SK-N-SH (cell line): ENCODE measurements at regions not wholly inside any gene's neighbourhood (a gene's known extent, or its start where the extent isn't known, plus 50 kb on each side); places are given as distances from the start of the nearest gene placed in this dataset.

Experiments
- CTCF ChIA-PET: fragments of 300-600, 350-600 bp; formaldehyde crosslinking; extraction: SDS; loops from one replicate; lab custom pipeline; 2021; lab: Yijun Ruan, JAX
- POLR2A ChIA-PET: fragments of 350-600 bp; sonication (Branson Sonifier 250); formaldehyde crosslinking; extraction: SDS; loops from one replicate; lab custom pipeline; 2020; ENCODE audit warnings: antibody characterized with exemption, inconsistent platforms; lab: Yijun Ruan, JAX
- DNase-seq: peaks from one replicate; pipeline ENCODE4 v3.0.0; 2012
- H2AFZ ChIP-seq: fragments of 200-600 bp; sonication (generic); 2 replicates; pipeline ENCODE4 v1.8.1; 2016; ENCODE audit warnings: antibody characterized with exemption, mild to moderate bottlenecking, low read depth
- H3F3A ChIP-seq: fragments of 200-600 bp; sonication (generic); replicated peaks from 2 replicates; pipeline ENCODE3; 2016; ENCODE audit warnings: antibody characterized with exemption, mild to moderate bottlenecking; ENCODE audit not compliant: insufficient read depth
- H3K27ac ChIP-seq, 2 experiments: fragments of 200-500 bp in 1 of 2; fragments of 200-600 bp in 1 of 2; sonication (Bioruptor generic) in 1 of 2; sonication (generic), shearing (Covaris generic) in 1 of 2; 2 replicates each; pipeline versions ENCODE4 v1.5.1 to v1.6.1; 2014 to 2016; ENCODE audit warnings: low read depth in 2 of 2, inconsistent platforms in 1 of 2, low read length in 1 of 2, mild to moderate bottlenecking in 1 of 2, mixed read lengths in 1 of 2
- H3K27me3 ChIP-seq: fragments of 200-600 bp; sonication (generic), shearing (Covaris generic); 2 replicates; pipeline ENCODE4 v1.6.1; 2016; ENCODE audit warnings: mixed run types; ENCODE audit not compliant: insufficient read depth
- H3K36me3 ChIP-seq, 2 experiments: fragments of 200-500 bp in 1 of 2; fragments of 200-600 bp in 1 of 2; sonication (Bioruptor generic) in 1 of 2; sonication (generic) in 1 of 2; replicated peaks in 1 of 2; 2 replicates each; pipeline versions ENCODE3 to v1.5.1; 2014 to 2016; ENCODE audit warnings: low read length in 1 of 2, mild to moderate bottlenecking in 1 of 2; ENCODE audit not compliant: insufficient read depth in 2 of 2, control insufficient read depth in 1 of 2
- H3K4me1 ChIP-seq, 2 experiments: fragments of 200-500 bp in 1 of 2; fragments of 200-600 bp in 1 of 2; sonication (Bioruptor generic) in 1 of 2; sonication (generic), shearing (Covaris generic) in 1 of 2; 2 replicates each; pipeline versions ENCODE4 v1.5.1 to v1.6.1; 2014 to 2016; ENCODE audit warnings: low read depth in 1 of 2, low read length in 1 of 2, mixed run types in 1 of 2; ENCODE audit not compliant: insufficient read depth in 2 of 2, control insufficient read depth in 1 of 2
- H3K4me2 ChIP-seq: fragments of 200-600 bp; sonication (generic), shearing (Covaris generic); 2 replicates; pipeline ENCODE4 v1.6.1; 2017; ENCODE audit warnings: mixed run types
- H3K4me3 ChIP-seq, 2 experiments: fragments of 200-500 bp in 1 of 2; fragments of 200-600 bp in 1 of 2; sonication (Bioruptor generic) in 1 of 2; sonication (generic), shearing (Covaris generic) in 1 of 2; 2 replicates each; pipeline versions ENCODE4 v1.5.1 to v1.8.1; 2014 to 2016; ENCODE audit warnings: low read depth in 2 of 2, inconsistent platforms in 1 of 2, low read length in 1 of 2, mild to moderate bottlenecking in 1 of 2, mixed read lengths in 1 of 2, moderate library complexity in 1 of 2
- H3K79me2 ChIP-seq: fragments of 200-600 bp; sonication (generic); 2 replicates; pipeline ENCODE4 v1.8.1; 2017; ENCODE audit warnings: mild to moderate bottlenecking; ENCODE audit not compliant: insufficient read depth
- H3K9ac ChIP-seq: fragments of 200-600 bp; sonication (generic); 2 replicates; pipeline ENCODE4 v1.6.1; 2017; ENCODE audit warnings: mixed run types
- H3K9me2 ChIP-seq: fragments of 200-600 bp; sonication (generic); 2 replicates; pipeline ENCODE4 v1.6.1; 2017; ENCODE audit warnings: mixed run types
- H3K9me3 ChIP-seq: fragments of 200-600 bp; sonication (generic); 2 replicates; pipeline ENCODE4 v1.6.1; 2017; ENCODE audit warnings: mixed run types, mild to moderate bottlenecking, moderate library complexity
- H4K20me1 ChIP-seq: fragments of 200-600 bp; sonication (generic); 2 replicates; pipeline ENCODE4 v1.6.1; 2017; ENCODE audit warnings: mild to moderate bottlenecking, mixed run types; ENCODE audit not compliant: insufficient read depth
- EP300 ChIP-seq, 2 experiments: IDR thresholded peaks; 2 replicates each; pipeline versions ENCODE4 v1.4.0 to v1.6.1; 2012; ENCODE audit warnings: borderline replicate concordance in 1 of 2, low read depth in 1 of 2, low read length in 1 of 2
- EZH2phosphoT487 ChIP-seq: fragments of 200-600 bp; sonication (generic); IDR thresholded peaks from 2 replicates; pipeline ENCODE4 v1.6.1; 2017; ENCODE audit warnings: low read depth, mixed run types, mild to moderate bottlenecking, antibody characterized with exemption, moderate library complexity, borderline replicate concordance
- FOXJ3 ChIP-seq: sonication (generic); formaldehyde crosslinking; IDR thresholded peaks from 2 replicates; pipeline ENCODE4 v1.5.1; 2020; ENCODE audit warnings: mild to moderate bottlenecking, missing genetic modification reagents
- JUND ChIP-seq: IDR thresholded peaks from 2 replicates; pipeline ENCODE4 v1.4.0; 2012
- MXI1 ChIP-seq: IDR thresholded peaks from 2 replicates; pipeline ENCODE4 v1.6.1; 2012; ENCODE audit warnings: mild to moderate bottlenecking, low read depth, low read length, improper control_type of control experiment
- NFIC ChIP-seq: IDR thresholded peaks from 2 replicates; pipeline ENCODE4 v1.4.0; 2012; ENCODE audit warnings: borderline replicate concordance
- NRF1 ChIP-seq: IDR thresholded peaks from 2 replicates; pipeline ENCODE4 v1.6.1; 2012; ENCODE audit warnings: low read depth, mild to moderate bottlenecking, low read length
- PBX3 ChIP-seq: IDR thresholded peaks from 2 replicates; pipeline ENCODE4; 2012
- RAD21 ChIP-seq: IDR thresholded peaks from 2 replicates; pipeline ENCODE4 v1.6.1; 2012; ENCODE audit warnings: mild to moderate bottlenecking, low read length
- RFX5 ChIP-seq: IDR thresholded peaks from 2 replicates; pipeline ENCODE4 v1.6.1; 2012; ENCODE audit warnings: mild to moderate bottlenecking, improper control_type of control experiment, low read length
- SIN3A ChIP-seq: IDR thresholded peaks from 2 replicates; pipeline ENCODE4 v1.6.1; 2012; ENCODE audit warnings: low read depth, mild to moderate bottlenecking, low read length, moderate library complexity, borderline replicate concordance
- TCF12 ChIP-seq: IDR thresholded peaks from 2 replicates; pipeline ENCODE4 v1.4.0; 2012
- TEAD4 ChIP-seq: IDR thresholded peaks from 2 replicates; pipeline ENCODE4 v1.4.0; 2012; ENCODE audit warnings: mild to moderate bottlenecking, borderline replicate concordance; ENCODE audit not compliant: insufficient read depth
- USF1 ChIP-seq: IDR thresholded peaks from 2 replicates; pipeline ENCODE4 v1.4.0; 2012; ENCODE audit warnings: low read depth, borderline replicate concordance
- YY1 ChIP-seq: IDR thresholded peaks from 2 replicates; pipeline ENCODE4 v1.4.0; 2012; ENCODE audit warnings: low read depth, mild to moderate bottlenecking
- WGBS: methylation state at CpG from one replicate; pipeline ENCODE4 v1.1.6; 2017; ENCODE audit warnings: low lambda C conversion rate; 5-methylcytosine and 5-hydroxymethylcytosine counted together
- TF ChIP-seq, protein P1 (sequence below): fragments of 200-600 bp; sonication (generic); IDR thresholded peaks from 2 replicates; pipeline ENCODE4 v1.6.1; 2017; ENCODE audit warnings: antibody characterized with exemption, mild to moderate bottlenecking, moderate library complexity

DNA sequence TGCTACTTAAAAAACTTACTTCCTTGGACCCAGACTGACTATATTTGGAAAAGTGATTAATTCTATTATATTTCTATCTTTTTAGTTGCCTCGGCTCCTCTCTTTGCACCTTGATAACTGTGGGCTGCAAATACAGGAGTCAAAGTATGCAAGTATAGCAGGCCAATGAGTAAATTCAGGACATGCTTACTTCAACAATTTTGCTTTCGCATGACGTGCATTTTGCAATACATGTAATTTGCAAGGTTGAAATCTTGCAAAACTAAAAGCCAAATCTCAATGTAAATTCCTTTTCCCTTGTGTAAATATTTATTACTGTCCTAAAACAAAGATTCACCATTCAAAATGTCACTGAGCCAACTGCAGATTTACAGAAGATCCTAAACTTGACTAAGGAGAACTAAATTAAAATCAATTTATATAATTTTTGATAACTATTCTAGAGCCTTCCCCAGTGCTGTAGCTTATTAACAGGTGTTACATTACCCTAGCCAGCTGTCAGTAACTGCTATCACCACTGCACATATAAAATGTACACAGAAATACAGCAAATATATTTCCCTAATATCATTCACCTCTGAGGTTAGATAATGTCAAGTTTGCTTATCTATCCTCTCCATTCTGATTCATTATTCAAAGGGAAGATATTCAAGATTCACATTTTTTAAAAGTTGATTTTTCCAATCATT is 1069.5 kb downstream of the TRHDE start:
- Histone ChIP-seq H3K27me3 (no peaks in the 10 kb centered on the region), H3K9me2 (no peaks in the 10 kb centered on the region), H3F3A (no peaks in the 10 kb centered on the region), H3K9me3 (0 out of 2 replicates have a peak, but pooled peaks cover 8% of the 10 kb centered on the region), H3K4me3 (no peak overlapping the region), H2AFZ (no peak overlapping the region), H4K20me1 (no peaks in the 10 kb centered on the region), H3K9ac (no peak overlapping the region), H3K27ac (no peak overlapping the region), H3K79me2 (no peaks in the 10 kb centered on the region), H3K4me1 (no peaks in the 10 kb centered on the region), H3K4me2 (no peak overlapping the region), H3K36me3 (no peaks in the 10 kb centered on the region)
- TF ChIP-seq MXI1 (no peak), EZH2phosphoT487 (no peak), TEAD4 (no peak), JUND (no peak), RAD21 (no peak), EP300 (IDR thresholded peaks at IDR 0.05; ENCODE audit: borderline replicate concordance in 1 of 2, low read depth in 1 of 2, low read length in 1 of 2) (no peak), USF1 (no peak), FOXJ3 (CRISPR knock-in tag) (no peak), TCF12 (no peak), PBX3 (no peak), RFX5 (no peak), YY1 (no peak), NRF1 (no peak), NFIC (no peak), SIN3A (no peak)
- TF ChIP-seq, protein P1, sequence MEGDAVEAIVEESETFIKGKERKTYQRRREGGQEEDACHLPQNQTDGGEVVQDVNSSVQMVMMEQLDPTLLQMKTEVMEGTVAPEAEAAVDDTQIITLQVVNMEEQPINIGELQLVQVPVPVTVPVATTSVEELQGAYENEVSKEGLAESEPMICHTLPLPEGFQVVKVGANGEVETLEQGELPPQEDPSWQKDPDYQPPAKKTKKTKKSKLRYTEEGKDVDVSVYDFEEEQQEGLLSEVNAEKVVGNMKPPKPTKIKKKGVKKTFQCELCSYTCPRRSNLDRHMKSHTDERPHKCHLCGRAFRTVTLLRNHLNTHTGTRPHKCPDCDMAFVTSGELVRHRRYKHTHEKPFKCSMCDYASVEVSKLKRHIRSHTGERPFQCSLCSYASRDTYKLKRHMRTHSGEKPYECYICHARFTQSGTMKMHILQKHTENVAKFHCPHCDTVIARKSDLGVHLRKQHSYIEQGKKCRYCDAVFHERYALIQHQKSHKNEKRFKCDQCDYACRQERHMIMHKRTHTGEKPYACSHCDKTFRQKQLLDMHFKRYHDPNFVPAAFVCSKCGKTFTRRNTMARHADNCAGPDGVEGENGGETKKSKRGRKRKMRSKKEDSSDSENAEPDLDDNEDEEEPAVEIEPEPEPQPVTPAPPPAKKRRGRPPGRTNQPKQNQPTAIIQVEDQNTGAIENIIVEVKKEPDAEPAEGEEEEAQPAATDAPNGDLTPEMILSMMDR = no peak
- CTCF ChIA-PET = no interaction called here
- no peak for DNase-seq
- 28% methylated on average over 3 of the region's 3 CpGs for WGBS
- POLR2A ChIA-PET = no interaction called here
